ENCODE measurements at regions not wholly inside any gene's neighbourhood (a gene's known extent, or its start where the extent isn't known, plus 50 kb on each side); places are given as distances from the start of the nearest gene placed in this dataset.

GRCh38 chr20:24817351-24817750 is 131.7 kb upstream of the CST7 start:
- DNase-seq = no peak

GRCh38 chr20:24818056-24818455 is 131.0 kb upstream of the CST7 start:
- DNase-seq = no peak

GRCh38 chr20:24819331-24819965 is 129.6 kb upstream of the CST7 start:
- no peak for DNase-seq

GRCh38 chr20:24820345-24820744 is 128.7 kb upstream of the CST7 start:
- no peak for DNase-seq

- DNase-seq = no peak
Observed at GRCh38 chr20:24821391-24821790, 127.7 kb upstream of the CST7 start.

- DNase-seq = no peak
Observed at GRCh38 chr20:24823176-24823784, 125.8 kb upstream of the CST7 start.

- DNase-seq = no peak
Observed at GRCh38 chr20:24823989-24824693, 124.9 kb upstream of the CST7 start.

GRCh38 chr20:24825591-24825990 is 123.5 kb upstream of the CST7 start:
- DNase-seq = no peak

- no peak for DNase-seq
Observed at GRCh38 chr20:24827603-24828295, 121.3 kb upstream of the CST7 start.

GRCh38 chr20:24828992-24829648 is 119.9 kb upstream of the CST7 start:
- no peak for DNase-seq

GRCh38 chr20:24829649-24830370 is 119.3 kb upstream of the CST7 start:
- DNase-seq = no peak

GRCh38 chr20:24830649-24831048 is 118.4 kb upstream of the CST7 start:
- no peak for DNase-seq

- DNase-seq = no peak
Observed at GRCh38 chr20:24831232-24831631, 117.8 kb upstream of the CST7 start.

GRCh38 chr20:24832518-24832917 is 116.6 kb upstream of the CST7 start:
- no peak for DNase-seq

GRCh38 chr20:24833592-24833991 is 115.5 kb upstream of the CST7 start:
- DNase-seq = no peak

- no peak for DNase-seq
Observed at GRCh38 chr20:24834310-24834709, 114.8 kb upstream of the CST7 start.

- DNase-seq = no peak
Observed at GRCh38 chr20:24835195-24835594, 113.9 kb upstream of the CST7 start.

- DNase-seq = no peak
Observed at GRCh38 chr20:24836041-24836533, 113.0 kb upstream of the CST7 start.

GRCh38 chr20:24836661-24837299 is 112.3 kb upstream of the CST7 start:
- no peak for DNase-seq

GRCh38 chr20:24837781-24838450 is 111.2 kb upstream of the CST7 start:
- DNase-seq = no peak
